ENCODE measurements at regions not wholly inside any gene's neighbourhood (a gene's known extent, or its start where the extent isn't known, plus 50 kb on each side); places are given as distances from the start of the nearest gene placed in this dataset.

- Histone ChIP-seq H3K9me3 (ENCODE audit: control insufficient read depth, insufficient read depth, low read depth, low read length) (peaks cover 3% of the 10 kb centered on the region; the same call in 1 of the 2 replicates), H3K9ac (ENCODE audit: low read length) (no peak overlapping the region), H3K4me1 (ENCODE audit: control insufficient read depth, insufficient read depth, low read length) (0 out of 2 replicates have a peak, but pooled peaks cover 9% of the 10 kb centered on the region), H3K4me3 (ENCODE audit: low read depth, low read length) (no peak overlapping the region), H3K27me3 (ENCODE audit: control insufficient read depth, insufficient read depth, low read length) (no peaks in the 10 kb centered on the region), H3K27ac (ENCODE audit: low read depth, low read length) (no peak overlapping the region), H3K36me3 (ENCODE audit: control insufficient read depth, insufficient read depth, low read length) (no peaks in the 10 kb centered on the region)
Observed at GRCh38 chr6:167662075-167662880, 164.4 kb upstream of the AFDN start.

DNA sequence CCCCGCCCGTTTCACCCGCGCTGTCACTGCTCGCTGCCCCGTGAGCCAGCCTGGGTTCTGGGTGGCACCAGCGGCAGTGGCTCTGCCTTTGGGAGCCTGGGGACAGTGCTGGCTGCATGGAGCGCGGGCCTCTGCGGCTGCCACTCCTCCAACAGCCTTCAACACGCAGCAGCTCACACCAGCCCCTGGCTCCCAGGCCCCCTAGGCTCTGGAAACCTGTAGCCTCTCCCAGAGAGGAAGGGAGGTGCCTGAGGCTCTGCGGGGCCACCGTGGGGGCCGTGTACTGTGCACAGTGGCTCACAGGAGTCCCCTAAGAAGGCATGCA, 163.9 kb upstream of the AFDN start:
- peaks cover 3% of the 10 kb centered on the region; the same call in 1 of the 2 replicates for H3K9me3 ChIP-seq (ENCODE audit: control insufficient read depth, insufficient read depth, low read depth, low read length)
- no peaks in the 10 kb centered on the region for H3K36me3 ChIP-seq (ENCODE audit: control insufficient read depth, insufficient read depth, low read length)
- H3K4me1 ChIP-seq (ENCODE audit: control insufficient read depth, insufficient read depth, low read length) = 0 out of 2 replicates have a peak, but pooled peaks cover 9% of the 10 kb centered on the region
- no peak overlapping the region for H3K9ac ChIP-seq (ENCODE audit: low read length)
- H3K27ac ChIP-seq (ENCODE audit: low read depth, low read length) = no peak overlapping the region
- no peaks in the 10 kb centered on the region for H3K27me3 ChIP-seq (ENCODE audit: control insufficient read depth, insufficient read depth, low read length)
- no peak overlapping the region for H3K4me3 ChIP-seq (ENCODE audit: low read depth, low read length)

GRCh38 chr6:167663316-167663715, 163.4 kb upstream of the AFDN start:
- Histone ChIP-seq H3K9me3 (ENCODE audit: control insufficient read depth, insufficient read depth, low read depth, low read length) (no peaks in the 10 kb centered on the region), H3K4me1 (ENCODE audit: control insufficient read depth, insufficient read depth, low read length) (0 out of 2 replicates have a peak, but pooled peaks cover 9% of the 10 kb centered on the region), H3K9ac (ENCODE audit: low read length) (no peak overlapping the region), H3K36me3 (ENCODE audit: control insufficient read depth, insufficient read depth, low read length) (no peaks in the 10 kb centered on the region), H3K4me3 (ENCODE audit: low read depth, low read length) (no peak overlapping the region), H3K27me3 (ENCODE audit: control insufficient read depth, insufficient read depth, low read length) (no peaks in the 10 kb centered on the region), H3K27ac (ENCODE audit: low read depth, low read length) (no peak overlapping the region)

DNA sequence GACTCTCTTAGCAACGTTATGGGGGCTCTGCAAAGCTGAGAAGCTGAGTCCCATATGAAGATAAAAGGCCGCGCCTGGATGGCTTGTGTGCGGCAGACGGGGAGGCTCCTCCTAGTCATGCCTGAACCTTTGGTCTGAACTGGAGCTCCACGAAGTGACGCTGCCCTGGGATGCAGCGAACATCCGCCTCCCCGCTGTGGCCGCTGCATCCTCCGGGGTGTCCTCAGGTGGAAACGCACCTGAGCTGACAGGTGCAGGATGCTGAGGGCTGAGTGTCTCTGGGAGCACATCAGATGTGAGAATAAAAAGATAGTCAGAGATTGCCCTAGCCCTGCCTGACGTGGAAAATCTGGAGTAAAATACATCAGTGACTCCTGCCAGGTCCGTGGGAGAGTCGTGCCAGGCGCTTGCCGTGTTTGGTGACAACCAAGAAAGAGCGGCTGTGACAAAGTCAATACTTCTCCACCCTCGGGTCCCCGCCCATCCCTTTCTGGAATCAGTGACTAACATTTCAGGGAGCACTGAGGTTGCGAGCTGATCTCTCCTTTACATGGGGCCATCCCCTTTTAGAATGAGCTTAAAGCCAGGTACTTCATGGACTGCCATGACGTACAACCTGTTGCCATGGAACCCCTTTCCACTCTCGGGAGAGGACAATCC, 162.8 kb upstream of the AFDN start:
- Histone ChIP-seq H3K4me1 (ENCODE audit: control insufficient read depth, insufficient read depth, low read length) (0 out of 2 replicates have a peak, but pooled peaks cover 9% of the 10 kb centered on the region), H3K9ac (ENCODE audit: low read length) (no peak overlapping the region)

DNA sequence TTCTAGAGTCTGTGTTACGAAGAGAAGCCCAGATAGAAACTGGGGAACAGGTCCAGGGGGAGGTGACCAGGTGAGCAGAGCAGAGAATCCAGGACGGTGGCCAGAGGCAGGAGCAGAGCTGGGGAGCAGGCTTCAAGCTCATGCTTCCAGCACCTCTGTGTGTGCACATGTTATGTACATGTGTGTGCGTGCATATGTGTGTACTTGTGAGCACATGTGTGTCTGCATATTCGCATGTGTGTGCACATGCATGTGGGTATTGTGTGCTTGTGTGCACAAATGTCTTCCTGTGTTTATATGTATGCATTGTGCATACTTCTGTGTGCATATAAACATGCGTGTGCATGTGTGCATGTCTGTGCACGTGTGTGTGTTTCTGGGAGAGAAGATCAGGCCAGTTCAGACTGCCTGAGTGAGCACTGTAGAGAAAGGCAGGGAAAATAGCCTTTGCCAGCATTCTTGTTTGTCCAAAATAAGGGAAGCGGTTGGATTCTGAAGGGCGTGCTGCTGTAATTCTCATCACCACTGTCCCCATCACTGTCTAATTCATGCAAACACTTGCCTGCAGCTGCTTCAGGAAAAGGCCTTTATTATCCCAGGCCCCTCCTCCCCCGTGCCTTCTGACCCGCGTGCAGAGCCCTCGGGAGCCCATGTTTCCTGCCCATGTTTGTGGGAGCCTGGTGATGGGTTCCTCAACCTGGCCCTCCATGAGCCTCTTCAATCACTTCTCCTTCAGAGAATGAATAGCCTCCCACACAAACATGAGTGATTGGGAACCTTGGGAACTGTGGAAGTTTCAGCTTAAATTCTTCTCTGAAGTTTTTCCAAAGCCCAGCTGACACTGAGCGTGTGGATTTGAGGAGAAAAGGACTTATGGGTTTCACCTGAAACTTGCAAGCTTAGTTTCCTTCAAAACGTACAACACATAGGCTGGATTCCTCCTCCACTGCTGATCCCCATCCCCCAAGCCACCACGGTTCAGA, 161.7 kb upstream of the AFDN start:
- Histone ChIP-seq H3K9me3 (ENCODE audit: control insufficient read depth, insufficient read depth, low read depth, low read length) (no peaks in the 10 kb centered on the region), H3K36me3 (ENCODE audit: control insufficient read depth, insufficient read depth, low read length) (no peaks in the 10 kb centered on the region), H3K27me3 (ENCODE audit: control insufficient read depth, insufficient read depth, low read length) (no peaks in the 10 kb centered on the region), H3K4me1 (ENCODE audit: control insufficient read depth, insufficient read depth, low read length) (peaks cover 9% of the 10 kb centered on the region; the same call in 1 of the 2 replicates), H3K4me3 (ENCODE audit: low read depth, low read length) (no peak overlapping the region), H3K27ac (ENCODE audit: low read depth, low read length) (no peak overlapping the region), H3K9ac (ENCODE audit: low read length) (no peak overlapping the region)

More for the DNA sequence above, 162.8 kb upstream of the AFDN start:
- H3K9me3 ChIP-seq (ENCODE audit: control insufficient read depth, insufficient read depth, low read depth, low read length) = no peaks in the 10 kb centered on the region
- no peak overlapping the region for H3K27ac ChIP-seq (ENCODE audit: low read depth, low read length)
- no peaks in the 10 kb centered on the region for H3K36me3 ChIP-seq (ENCODE audit: control insufficient read depth, insufficient read depth, low read length)
- no peak overlapping the region for H3K4me3 ChIP-seq (ENCODE audit: low read depth, low read length)
- no peaks in the 10 kb centered on the region for H3K27me3 ChIP-seq (ENCODE audit: control insufficient read depth, insufficient read depth, low read length)

DNA sequence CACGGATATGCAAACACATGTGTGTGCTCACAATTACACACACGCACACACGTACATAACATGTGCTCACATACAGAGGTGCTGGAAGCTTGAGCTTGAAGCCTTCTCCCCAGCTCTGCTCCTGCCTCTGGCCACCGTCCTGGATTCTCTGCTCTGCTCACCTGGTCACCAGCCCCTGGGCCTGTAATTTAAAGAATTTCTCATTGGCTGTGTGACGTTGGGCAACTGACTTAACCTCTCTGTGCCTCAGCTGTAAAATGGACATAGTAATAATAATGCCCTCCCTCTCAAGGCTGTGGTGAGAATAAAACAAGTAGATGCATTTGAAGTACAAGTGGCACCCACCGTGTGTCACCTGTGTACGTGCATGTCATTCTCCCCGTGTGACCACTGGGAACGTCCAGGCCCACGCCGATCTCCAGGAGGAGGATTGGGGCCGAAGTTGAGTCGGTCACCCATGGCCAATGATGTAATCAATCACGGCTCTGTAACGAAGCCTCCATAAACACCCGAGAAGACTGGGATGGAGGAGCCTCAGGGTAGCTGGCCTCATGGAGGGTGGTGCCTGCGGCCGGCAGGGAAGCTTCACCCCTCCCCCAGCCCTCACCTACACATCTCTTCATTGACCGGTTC, 160.9 kb upstream of the AFDN start:
- no peaks in the 10 kb centered on the region for H3K27me3 ChIP-seq (ENCODE audit: control insufficient read depth, insufficient read depth, low read length)

DNA sequence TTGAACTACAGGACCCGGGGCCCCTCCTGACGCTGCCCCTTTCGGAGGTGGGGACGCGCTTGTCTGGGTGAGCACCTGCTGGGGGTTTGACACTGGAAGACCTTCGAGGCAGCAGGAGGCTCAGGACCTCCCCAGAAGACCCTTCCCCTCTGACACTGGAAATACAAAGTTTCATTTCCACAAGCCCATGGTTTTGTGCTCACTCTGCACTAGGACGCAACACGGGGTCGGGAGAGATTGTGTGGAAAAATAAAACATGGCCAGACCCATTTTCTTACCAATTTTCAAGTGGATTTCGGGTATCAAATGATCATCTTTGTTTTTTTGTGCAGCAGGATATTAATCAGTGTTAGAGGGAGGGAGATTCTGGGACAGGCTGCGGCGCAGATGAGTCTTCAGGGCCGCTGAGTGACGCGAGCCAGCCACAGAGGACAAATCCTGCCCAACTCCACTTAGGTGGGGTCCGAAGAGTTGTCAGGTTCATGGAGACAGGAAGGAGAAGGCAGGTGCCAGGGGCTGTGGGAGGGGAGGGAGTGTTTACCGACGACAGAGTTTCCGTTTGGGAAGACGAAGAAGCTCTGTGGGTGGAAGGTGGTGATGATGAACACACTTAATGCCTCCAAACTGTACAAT, 160.0 kb upstream of the AFDN start:
- Histone ChIP-seq H3K9me3 (ENCODE audit: control insufficient read depth, insufficient read depth, low read depth, low read length) (peaks cover 6% of the 10 kb centered on the region), H3K36me3 (ENCODE audit: control insufficient read depth, insufficient read depth, low read length) (no peaks in the 10 kb centered on the region), H3K27me3 (ENCODE audit: control insufficient read depth, insufficient read depth, low read length) (no peaks in the 10 kb centered on the region), H3K27ac (ENCODE audit: low read depth, low read length) (no peak overlapping the region), H3K4me3 (ENCODE audit: low read depth, low read length) (no peak overlapping the region), H3K4me1 (ENCODE audit: control insufficient read depth, insufficient read depth, low read length) (peaks cover 6% of the 10 kb centered on the region; the same call in 1 of the 2 replicates), H3K9ac (ENCODE audit: low read length) (no peak overlapping the region)

More for the DNA sequence above, 160.9 kb upstream of the AFDN start:
- H3K4me3 ChIP-seq (ENCODE audit: low read depth, low read length) = no peak overlapping the region
- H3K4me1 ChIP-seq (ENCODE audit: control insufficient read depth, insufficient read depth, low read length) = peaks cover 10% of the 10 kb centered on the region; the same call in 1 of the 2 replicates
- no peak overlapping the region for H3K27ac ChIP-seq (ENCODE audit: low read depth, low read length)
- no peak overlapping the region for H3K9ac ChIP-seq (ENCODE audit: low read length)
- H3K36me3 ChIP-seq (ENCODE audit: control insufficient read depth, insufficient read depth, low read length) = no peaks in the 10 kb centered on the region
- H3K9me3 ChIP-seq (ENCODE audit: control insufficient read depth, insufficient read depth, low read depth, low read length) = no peaks in the 10 kb centered on the region

DNA sequence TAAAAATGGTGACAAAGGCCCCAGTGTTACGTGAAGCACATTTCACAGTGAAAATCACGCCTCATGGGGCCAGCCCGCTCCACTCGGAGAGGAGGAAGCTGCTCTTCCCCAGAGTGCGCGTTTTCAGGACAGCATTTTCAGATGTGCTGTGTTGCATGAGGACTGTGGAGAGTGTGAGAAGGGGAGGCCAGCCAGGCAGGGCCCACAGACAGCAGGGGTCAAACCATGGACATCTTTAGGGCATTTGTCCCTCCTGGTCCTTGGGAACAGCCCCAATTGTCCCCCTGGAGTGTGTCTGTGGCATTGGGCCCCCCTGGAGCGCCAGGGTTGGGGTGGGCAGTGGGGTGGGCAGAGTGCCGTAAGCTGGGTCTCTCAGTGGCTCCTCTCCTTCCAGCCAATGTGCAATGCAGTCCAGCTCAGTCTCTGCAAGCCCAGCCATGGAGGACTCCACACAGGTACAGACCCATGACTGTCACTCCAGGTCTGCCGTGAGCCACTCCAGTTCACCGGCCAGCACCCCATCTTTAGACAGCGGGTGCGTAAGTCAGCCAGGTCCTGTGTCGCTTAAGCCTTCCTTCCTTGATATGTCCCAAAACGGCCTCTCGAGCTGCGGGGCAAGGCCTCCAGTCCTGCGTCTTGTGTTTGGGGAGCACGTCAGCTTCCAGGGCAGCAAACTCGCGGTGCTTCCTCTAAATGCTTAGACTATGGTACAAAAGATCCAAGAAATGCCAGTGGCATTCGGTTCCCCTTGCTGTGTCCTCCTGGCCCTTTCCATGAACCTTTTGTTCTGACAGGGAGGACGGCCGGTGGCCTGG, 159.3 kb upstream of the AFDN start:
- H3K9me3 ChIP-seq (ENCODE audit: control insufficient read depth, insufficient read depth, low read depth, low read length) = peaks cover 13% of the 10 kb centered on the region
- H3K27me3 ChIP-seq (ENCODE audit: control insufficient read depth, insufficient read depth, low read length) = no peaks in the 10 kb centered on the region
- H3K36me3 ChIP-seq (ENCODE audit: control insufficient read depth, insufficient read depth, low read length) = no peaks in the 10 kb centered on the region
- H3K9ac ChIP-seq (ENCODE audit: low read length) = no peak overlapping the region
- no peak overlapping the region for H3K4me3 ChIP-seq (ENCODE audit: low read depth, low read length)
- H3K27ac ChIP-seq (ENCODE audit: low read depth, low read length) = no peak overlapping the region
- peaks cover 6% of the 10 kb centered on the region; the same call in 1 of the 2 replicates for H3K4me1 ChIP-seq (ENCODE audit: control insufficient read depth, insufficient read depth, low read length)

- H3K9me3 ChIP-seq (ENCODE audit: control insufficient read depth, insufficient read depth, low read depth, low read length) = peaks cover 16% of the 10 kb centered on the region
- no peak overlapping the region for H3K4me3 ChIP-seq (ENCODE audit: low read depth, low read length)
- no peak overlapping the region for H3K9ac ChIP-seq (ENCODE audit: low read length)
- no peaks in the 10 kb centered on the region for H3K27me3 ChIP-seq (ENCODE audit: control insufficient read depth, insufficient read depth, low read length)
- no peak overlapping the region for H3K27ac ChIP-seq (ENCODE audit: low read depth, low read length)
- peaks cover 6% of the 10 kb centered on the region; the same call in 1 of the 2 replicates for H3K4me1 ChIP-seq (ENCODE audit: control insufficient read depth, insufficient read depth, low read length)
- H3K36me3 ChIP-seq (ENCODE audit: control insufficient read depth, insufficient read depth, low read length) = no peaks in the 10 kb centered on the region
Observed at GRCh38 chr6:167668019-167668753, 158.5 kb upstream of the AFDN start.

Data from HUES6 (cell line).